HepG2 (cell line): ENCODE measurements at regions not wholly inside any gene's neighbourhood (a gene's known extent, or its start where the extent isn't known, plus 50 kb on each side); places are given as distances from the start of the nearest gene placed in this dataset.

Experiments used
- ATAC-seq: fragments of 200-7000 bp; cut with Tn5 transposase; 3 replicates; pipeline ENCODE4 v1.9.1; 2020; ENCODE audit warnings: mild to moderate bottlenecking, moderate library complexity
- BruUV-seq: library from RNA; stranded (reverse); fragments of 400-500 nt; replicated peaks from 2 replicates; lab custom pipeline; 2021; lab: Mats Ljungman, UMichigan
- CTCF ChIA-PET: fragments of 300-600 bp; formaldehyde crosslinking; extraction: SDS; loops from one replicate; lab custom pipeline; 2021; ENCODE audit warnings: low total read pairs, inconsistent platforms, low intra/inter-chr PET ratio; lab: Yijun Ruan, JAX
- POLR2A ChIA-PET: fragments of 350-600 bp; sonication (Branson Sonifier 250); formaldehyde crosslinking; loops from one replicate; lab custom pipeline; 2020; ENCODE audit warnings: antibody characterized with exemption, inconsistent platforms; lab: Yijun Ruan, JAX
- DNase-seq: peaks from one replicate; pipeline ENCODE4 v3.0.0-alpha.2; 2015; ENCODE audit warnings: low spot score
- FAIRE-seq: peaks from 3 replicates; lab custom pipeline; 2011; peaks lifted over from hg19 to GRCh38; lab: Jason Lieb, UNC
- H2AFZ ChIP-seq: one replicate; pipeline ENCODE4 v1.6.1; 2011; ENCODE audit warnings: low read length, inconsistent platforms
- H3K27ac ChIP-seq: fragments of 300-600 bp; 3 replicates; pipeline ENCODE4 v1.8.0; 2011; ENCODE audit warnings: mixed run types, mild to moderate bottlenecking, mixed read lengths, low read length, inconsistent platforms; ENCODE audit not compliant: insufficient read depth; ENCODE audit errors: extremely low read length
- H3K27me3 ChIP-seq, 2 experiments: fragments of 200-600 bp in 1 of 2; 2 replicates in 1 of 2; 3 replicates in 1 of 2; pipeline versions ENCODE4 v1.6.0 to v1.8.0; 2011; ENCODE audit warnings: low read length in 2 of 2, mild to moderate bottlenecking in 2 of 2, moderate library complexity in 2 of 2, inconsistent platforms in 1 of 2; ENCODE audit not compliant: insufficient read depth in 2 of 2, control insufficient read depth in 1 of 2
- H3K36me3 ChIP-seq, 2 experiments: fragments of 200-600 bp in 1 of 2; replicated peaks in 1 of 2; 2 replicates in 1 of 2; 3 replicates in 1 of 2; pipeline versions ENCODE4 v1.5.1 to v1.8.0; 2011; ENCODE audit warnings: low read length in 2 of 2, inconsistent platforms in 1 of 2; ENCODE audit not compliant: insufficient read depth in 2 of 2, control insufficient read depth in 1 of 2
- H3K4me1 ChIP-seq: 2 replicates; pipeline ENCODE4 v1.5.1; 2012; ENCODE audit warnings: low read length, inconsistent platforms; ENCODE audit not compliant: insufficient read depth
- H3K4me2 ChIP-seq: 2 replicates; pipeline ENCODE4 v1.6.0; 2011; ENCODE audit warnings: low read depth, low read length, inconsistent platforms
- H3K4me3 ChIP-seq, 3 experiments: fragments of 200-600 bp in 1 of 3; sonication (generic), shearing (Covaris generic) in 1 of 3; replicated peaks in 1 of 3; 2 replicates each; pipeline ENCODE4 v1.5.1; 2011 to 2016; ENCODE audit warnings: low read length in 3 of 3, inconsistent platforms in 2 of 3, low read depth in 2 of 3, mild to moderate bottlenecking in 2 of 3, control low read depth in 1 of 3, mixed read lengths in 1 of 3; ENCODE audit not compliant: insufficient read depth in 1 of 3
- H3K79me2 ChIP-seq: one replicate; pipeline ENCODE4 v1.6.1; 2011; ENCODE audit warnings: low read length, inconsistent platforms; ENCODE audit not compliant: insufficient read depth
- H3K9ac ChIP-seq: 2 replicates; pipeline ENCODE4 v1.6.0; 2011; ENCODE audit warnings: mild to moderate bottlenecking, low read depth, low read length, inconsistent platforms; ENCODE audit not compliant: insufficient read depth
- H3K9me3 ChIP-seq: 2 replicates; pipeline ENCODE4 v1.5.1; 2012; ENCODE audit warnings: mild to moderate bottlenecking, low read length
- H4K20me1 ChIP-seq: 2 replicates; pipeline ENCODE4 v1.6.0; 2011; ENCODE audit warnings: inconsistent platforms, mild to moderate bottlenecking, low read length, moderate library complexity; ENCODE audit not compliant: insufficient read depth
- HOXD1 ChIP-seq: sonication (generic); formaldehyde crosslinking; IDR thresholded peaks from 2 replicates; pipeline ENCODE4 v1.5.0; 2020; ENCODE audit warnings: missing genetic modification reagents
- RBM22 ChIP-seq: fragments of 200-400 bp; formaldehyde crosslinking; optimal IDR thresholded peaks from 2 replicates; pipeline ENCODE3; 2017; ENCODE audit warnings: mild to moderate bottlenecking, low read length, moderate library complexity
- STAT6 ChIP-seq: sonication (generic); formaldehyde crosslinking; IDR thresholded peaks from 2 replicates; pipeline ENCODE4 v1.4.0; 2020; ENCODE audit warnings: missing genetic modification reagents, mild to moderate bottlenecking, borderline replicate concordance
- TCF7L2 ChIP-seq: IDR thresholded peaks from 2 replicates; pipeline ENCODE4 v1.6.1; 2011; ENCODE audit warnings: mild to moderate bottlenecking, low read depth, low read length, moderate library complexity
- TOE1 ChIP-seq: sonication (generic); formaldehyde crosslinking; IDR thresholded peaks from 2 replicates; pipeline ENCODE4 v1.4.0; 2020; ENCODE audit warnings: mild to moderate bottlenecking, missing genetic modification reagents
- TP53 ChIP-seq: sonication (generic); formaldehyde crosslinking; conservative IDR thresholded peaks from 2 replicates; pipeline ENCODE4 v1.4.0; 2020; ENCODE audit warnings: missing genetic modification reagents
- ZNF12 ChIP-seq: sonication (generic); formaldehyde crosslinking; IDR thresholded peaks from 2 replicates; pipeline ENCODE4 v1.5.0; 2020; ENCODE audit warnings: missing genetic modification reagents
- ZNF18 ChIP-seq: sonication (generic); formaldehyde crosslinking; IDR thresholded peaks from 2 replicates; pipeline ENCODE4 v1.8.0; 2022; ENCODE audit warnings: mild to moderate bottlenecking, missing genetic modification reagents; ENCODE audit not compliant: insufficient replicate concordance
- ZNF780A ChIP-seq: sonication (generic); formaldehyde crosslinking; IDR thresholded peaks from 2 replicates; pipeline ENCODE4 v1.8.0; 2022; ENCODE audit warnings: mild to moderate bottlenecking, missing genetic modification reagents, moderate library complexity
- in situ Hi-C: cut with HindIII; loops from 2 replicates; pipeline ENCODE4 v1.10.0; 2017; ENCODE audit warnings: low pct_unique_long_range_greater_than_20kb; ENCODE audit not compliant: extremely low pct_ligation_motif_present
- intact Hi-C: fragments of 100-400 bp; cut with micrococcal nuclease; formaldehyde crosslinking; loops from one replicate; pipeline ENCODE4 v1.10.0; 2022; ENCODE audit not compliant: unreplicated experiment

DNA sequence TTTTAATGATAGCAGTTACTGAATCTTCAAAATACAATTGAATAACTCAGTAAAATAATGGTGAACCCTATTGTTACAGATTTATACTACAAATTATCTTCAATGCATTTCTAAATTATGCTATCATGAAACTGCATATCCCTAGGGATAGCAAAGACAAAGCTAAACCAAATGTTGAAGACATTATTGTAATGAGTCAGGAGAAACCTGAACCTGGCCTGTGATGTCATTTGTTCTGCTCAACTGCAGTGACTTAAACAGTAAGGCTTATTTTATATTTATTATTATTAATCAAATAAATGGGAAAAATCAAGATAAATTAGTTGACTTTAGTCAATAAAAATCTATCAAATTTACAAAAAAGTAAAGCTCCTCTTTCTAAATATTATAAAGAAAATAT is 100.3 kb downstream of the UCHL5 start:
- no peak overlapping the region for H3K27ac ChIP-seq
- CTCF ChIA-PET, result no interaction called here
- H3K4me2 ChIP-seq, result no peak overlapping the region
- no peak overlapping the region for H3K9ac ChIP-seq
- H2AFZ ChIP-seq, result no peak overlapping the region
- H3K36me3 ChIP-seq, result no peaks in the 10 kb centered on the region
- H4K20me1 ChIP-seq, result no peaks in the 10 kb centered on the region
- POLR2A ChIA-PET, result no interaction called here
- FAIRE-seq (no peak), DNase-seq (no peak), ATAC-seq (no peak)
- no peak overlapping the region for H3K4me3 ChIP-seq
- H3K27me3 ChIP-seq, result no peaks in the 10 kb centered on the region
- no TSS peak for BruUV-seq
- intact Hi-C loops, result no loop called here
- TF ChIP-seq ZNF12 (CRISPR knock-in tag) (no peak), TOE1 (CRISPR knock-in tag) (no peak), TCF7L2 (no peak), STAT6 (CRISPR knock-in tag) (no peak), ZNF18 (no peak), HOXD1 (CRISPR knock-in tag) (no peak), ZNF780A (CRISPR knock-in tag) (no peak), TP53 (CRISPR knock-in tag) (no peak), RBM22 (no peak)
- TF ChIP-seq, all 625 proteins: peak for 0
- H3K4me1 ChIP-seq, result no peaks in the 10 kb centered on the region
- H3K9me3 ChIP-seq, result no peaks in the 10 kb centered on the region
- no peaks in the 10 kb centered on the region for H3K79me2 ChIP-seq
- in situ Hi-C loops, result no loop called here
